GM06990 (cell line): ENCODE measurements at regions not wholly inside any gene's neighbourhood (a gene's known extent, or its start where the extent isn't known, plus 50 kb on each side); places are given as distances from the start of the nearest gene placed in this dataset.

Source experiments
- DNase-seq: peaks from one replicate; pipeline ENCODE4 v3.0.0-alpha.2; 2011; ENCODE audit not compliant: insufficient read length; ENCODE audit errors: extremely low read depth
- H3K27me3 ChIP-seq: replicated peaks from 2 replicates; pipeline ENCODE4 v1.6.0; 2011; ENCODE audit warnings: low read length; ENCODE audit not compliant: control insufficient read depth, insufficient read depth
- H3K36me3 ChIP-seq: 2 replicates; pipeline ENCODE4 v1.5.1; 2011; ENCODE audit warnings: low read length; ENCODE audit not compliant: control insufficient read depth, insufficient read depth
- H3K4me3 ChIP-seq: replicated peaks from 2 replicates; pipeline ENCODE4 v1.5.1; 2011; ENCODE audit warnings: low read depth, mild to moderate bottlenecking, control low read depth, low read length
- CTCF ChIP-seq: IDR thresholded peaks from 2 replicates; pipeline ENCODE4 v1.5.1; 2011; ENCODE audit warnings: low read length, control low read depth, mild to moderate bottlenecking, inconsistent platforms; ENCODE audit not compliant: insufficient read depth, poor library complexity, severe bottlenecking

GRCh38 chr15:93257920-93258319 is 168.9 kb upstream of the RGMA start:
- TF ChIP-seq CTCF, result no peak

GRCh38 chr15:93253681-93254080 is 164.7 kb upstream of the RGMA start:
- no peak for DNase-seq
- no peaks in the 10 kb centered on the region; the same call in 1 of the 2 replicates for H3K27me3 ChIP-seq
- no peak for TF ChIP-seq CTCF
- H3K36me3 ChIP-seq, result no peaks in the 10 kb centered on the region
- no peak overlapping the region for H3K4me3 ChIP-seq

More at GRCh38 chr15:93257920-93258319, 168.9 kb upstream of the RGMA start:
- DNase-seq, result no peak
- H3K36me3 ChIP-seq, result no peaks in the 10 kb centered on the region
- H3K4me3 ChIP-seq, result no peak overlapping the region
- H3K27me3 ChIP-seq, result no peaks in the 10 kb centered on the region; the same call in 1 of the 2 replicates

- no peak overlapping the region for H3K4me3 ChIP-seq
Measured at GRCh38 chr15:93252780-93253179, 163.8 kb upstream of the RGMA start.

DNA sequence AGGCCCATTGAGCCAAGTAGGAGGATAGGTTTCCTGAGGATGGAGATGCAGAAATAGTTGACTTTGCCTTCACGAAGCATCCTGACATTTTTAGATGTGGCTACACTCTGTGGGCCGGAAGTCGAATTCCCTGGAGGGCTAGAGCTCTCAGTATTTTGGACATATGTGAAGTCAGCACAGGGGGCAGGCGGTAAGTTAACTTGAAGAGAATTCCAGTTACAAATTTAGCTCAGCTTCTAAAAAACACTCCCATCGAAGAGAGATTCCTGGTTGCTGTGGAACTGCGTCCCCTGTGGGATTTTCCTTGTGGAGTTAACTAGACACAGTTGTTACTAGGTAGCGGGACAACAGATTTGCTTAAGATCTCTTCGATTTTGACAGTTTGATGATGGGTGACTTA is 161.9 kb upstream of the RGMA start:
- H3K36me3 ChIP-seq, result no peaks in the 10 kb centered on the region
- TF ChIP-seq CTCF, result no peak
- no peak for DNase-seq
- no peak overlapping the region for H3K4me3 ChIP-seq
- H3K27me3 ChIP-seq, result no peaks in the 10 kb centered on the region; the same call in 1 of the 2 replicates

More at GRCh38 chr15:93252780-93253179, 163.8 kb upstream of the RGMA start:
- H3K27me3 ChIP-seq, result no peaks in the 10 kb centered on the region; the same call in 1 of the 2 replicates
- no peaks in the 10 kb centered on the region for H3K36me3 ChIP-seq
- no peak for DNase-seq
- TF ChIP-seq CTCF, result no peak

DNA sequence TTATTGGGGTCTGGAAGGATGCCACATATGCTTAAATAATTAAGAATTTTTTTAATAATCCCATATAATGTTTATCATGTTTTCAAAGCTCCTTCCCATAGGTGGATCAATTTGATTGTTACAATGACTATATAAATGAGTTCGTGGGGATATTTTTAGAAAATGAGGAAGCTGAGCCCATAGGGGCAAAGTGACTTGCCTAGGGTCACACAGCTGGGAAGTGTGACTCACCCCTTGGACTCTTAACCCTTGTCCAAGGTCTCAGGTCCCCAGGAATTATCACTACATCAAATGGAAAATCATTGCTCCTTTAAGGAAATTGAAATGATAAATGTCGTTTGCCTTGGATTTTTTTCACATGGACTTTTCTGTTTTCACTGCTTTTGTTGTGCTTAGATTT is 161.2 kb upstream of the RGMA start:
- TF ChIP-seq CTCF, result no peak

DNA sequence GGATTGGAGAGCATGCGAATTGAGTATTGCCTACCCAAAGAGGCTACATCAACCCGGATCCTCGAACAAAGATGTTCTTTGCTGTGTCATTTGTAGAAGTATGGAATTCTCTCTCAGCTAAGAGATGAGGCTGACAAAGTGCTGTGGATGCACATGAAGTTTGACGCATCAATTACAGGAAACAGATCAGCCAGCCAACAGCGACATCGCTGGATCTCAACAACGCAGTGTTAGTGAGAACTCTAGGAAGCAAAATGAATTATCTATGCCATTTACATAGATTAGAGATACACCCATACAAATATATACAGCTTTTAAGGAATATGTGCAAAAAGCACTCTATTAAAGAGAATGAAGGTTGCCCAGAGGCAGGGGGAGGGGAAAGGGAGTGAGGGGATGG is 160.6 kb upstream of the RGMA start:
- no peak for TF ChIP-seq CTCF
- no peaks in the 10 kb centered on the region for H3K36me3 ChIP-seq
- no peak for DNase-seq
- no peaks in the 10 kb centered on the region; the same call in 1 of the 2 replicates for H3K27me3 ChIP-seq
- no peak overlapping the region for H3K4me3 ChIP-seq

More for the DNA sequence above, 161.2 kb upstream of the RGMA start:
- H3K4me3 ChIP-seq, result no peak overlapping the region
- DNase-seq, result no peak
- H3K27me3 ChIP-seq, result no peaks in the 10 kb centered on the region; the same call in 1 of the 2 replicates
- no peaks in the 10 kb centered on the region for H3K36me3 ChIP-seq
